LoVo (cell line): ENCODE measurements at regions not wholly inside any gene's neighbourhood (a gene's known extent, or its start where the extent isn't known, plus 50 kb on each side); places are given as distances from the start of the nearest gene placed in this dataset.
"Not testable (repeated sequence)": the region's sequence is repeated elsewhere in the genome, so short reads cannot be mapped to it uniquely, and the experiment has no call there.

Experiments used
- DNase-seq: peaks from one replicate; pipeline ENCODE4 v3.0.0-alpha.2; 2016; ENCODE audit warnings: low spot score

DNA sequence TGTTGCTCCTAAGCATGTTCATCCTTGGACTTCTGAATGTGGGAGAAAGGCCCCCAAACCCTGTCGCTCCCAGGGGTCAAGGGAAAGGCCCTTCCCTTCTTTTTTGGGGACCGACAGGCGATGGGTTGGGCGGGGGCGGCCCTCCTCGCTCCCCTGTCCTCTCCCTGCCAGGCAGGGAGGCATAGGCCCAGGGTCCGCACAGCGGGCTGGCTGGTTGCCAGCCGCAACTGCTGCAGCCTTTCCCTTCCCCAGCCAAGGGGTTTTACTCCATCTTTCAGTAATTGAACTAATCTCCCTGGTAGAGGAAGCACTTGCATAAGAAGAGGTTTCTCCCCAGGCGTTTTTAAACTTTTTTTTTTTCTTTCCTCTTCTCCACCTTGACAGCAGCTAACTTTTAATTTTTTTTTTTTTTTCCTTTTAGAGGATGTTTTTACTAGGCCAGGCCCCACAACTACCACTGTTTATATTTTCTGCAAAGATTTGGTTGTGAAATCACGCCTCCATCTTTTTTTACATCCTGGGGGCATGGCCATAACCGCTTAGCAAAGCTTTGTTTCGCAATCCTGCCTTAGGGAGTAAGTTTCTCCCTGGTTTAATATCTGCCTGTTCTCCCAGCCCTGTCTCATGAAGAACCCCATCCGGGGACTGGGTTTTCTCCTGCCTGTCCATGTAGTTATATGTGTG, 216.9 kb upstream of the ZNF608 start:
- peak; percentile 16 for DNase-seq

DNA sequence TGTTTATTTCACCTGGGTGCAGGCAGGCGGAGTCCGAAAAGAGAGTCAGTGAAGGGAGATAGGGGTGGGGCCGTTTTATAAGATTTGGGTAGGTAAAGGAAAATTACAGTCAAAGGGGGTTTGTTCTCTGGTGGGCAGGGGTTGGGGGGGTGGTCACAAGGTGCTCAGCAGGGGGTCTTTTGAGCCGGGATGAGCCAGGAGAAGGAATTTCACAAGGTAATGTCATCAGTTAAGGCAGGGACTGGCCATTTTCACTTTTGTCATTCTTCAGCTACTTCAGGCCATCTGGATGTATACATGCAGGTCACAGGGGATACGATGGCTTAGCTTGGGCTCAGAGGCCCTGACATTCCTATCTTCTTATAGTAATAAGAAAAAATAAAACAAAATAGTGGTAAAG, 220.3 kb upstream of the ZNF608 start:
- DNase-seq, result not testable (repeated sequence)

- DNase-seq, result not testable (repeated sequence)
Measured at GRCh38 chr5:124970381-124970780, 223.9 kb upstream of the ZNF608 start.

- DNase-seq, result no peak
Measured at GRCh38 chr5:124972703-124973102, 226.3 kb upstream of the ZNF608 start.

DNA sequence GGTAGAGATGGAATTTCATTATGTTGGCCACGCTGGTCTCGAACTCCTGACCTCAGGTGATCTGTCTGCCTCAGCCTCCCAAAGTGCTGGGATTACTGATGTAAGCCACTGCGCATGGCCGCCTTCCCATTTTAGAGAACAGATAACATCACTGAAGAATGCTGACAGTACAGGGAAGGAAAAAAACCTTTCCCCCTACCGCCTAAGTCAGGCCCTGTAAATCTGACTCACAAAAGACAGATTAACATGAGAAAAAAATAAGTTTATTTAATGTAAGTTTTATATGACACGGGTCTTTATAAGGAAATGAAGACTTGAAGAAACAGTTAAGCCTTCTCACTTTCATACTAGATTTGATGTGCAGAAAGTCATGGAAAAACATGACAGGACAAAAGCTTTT, 227.2 kb upstream of the ZNF608 start:
- DNase-seq, result no peak

DNA sequence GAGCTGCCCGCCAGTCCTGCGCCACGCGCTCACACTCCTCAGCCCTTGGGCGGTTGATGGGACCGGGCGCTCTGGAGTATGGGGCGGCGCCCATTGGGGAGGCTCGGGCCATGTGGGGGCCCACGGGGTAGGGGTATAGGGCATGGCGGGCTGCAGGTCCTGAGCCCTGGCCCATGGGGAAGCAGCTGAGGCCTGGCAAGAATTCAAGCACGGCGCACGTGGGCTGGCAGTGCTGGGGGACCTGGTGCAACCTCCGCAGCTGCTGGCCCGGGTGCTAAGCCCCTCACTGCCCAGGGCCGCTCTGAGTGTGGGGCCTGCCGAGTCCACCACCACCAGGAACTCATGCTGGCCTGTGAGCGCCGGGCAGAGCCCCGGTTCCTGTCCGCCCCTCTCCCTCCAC, 229.6 kb upstream of the ZNF608 start:
- DNase-seq, result no peak

- peak; percentile 29 for DNase-seq
Measured at GRCh38 chr5:124979251-124979650, 232.8 kb upstream of the ZNF608 start.

DNA sequence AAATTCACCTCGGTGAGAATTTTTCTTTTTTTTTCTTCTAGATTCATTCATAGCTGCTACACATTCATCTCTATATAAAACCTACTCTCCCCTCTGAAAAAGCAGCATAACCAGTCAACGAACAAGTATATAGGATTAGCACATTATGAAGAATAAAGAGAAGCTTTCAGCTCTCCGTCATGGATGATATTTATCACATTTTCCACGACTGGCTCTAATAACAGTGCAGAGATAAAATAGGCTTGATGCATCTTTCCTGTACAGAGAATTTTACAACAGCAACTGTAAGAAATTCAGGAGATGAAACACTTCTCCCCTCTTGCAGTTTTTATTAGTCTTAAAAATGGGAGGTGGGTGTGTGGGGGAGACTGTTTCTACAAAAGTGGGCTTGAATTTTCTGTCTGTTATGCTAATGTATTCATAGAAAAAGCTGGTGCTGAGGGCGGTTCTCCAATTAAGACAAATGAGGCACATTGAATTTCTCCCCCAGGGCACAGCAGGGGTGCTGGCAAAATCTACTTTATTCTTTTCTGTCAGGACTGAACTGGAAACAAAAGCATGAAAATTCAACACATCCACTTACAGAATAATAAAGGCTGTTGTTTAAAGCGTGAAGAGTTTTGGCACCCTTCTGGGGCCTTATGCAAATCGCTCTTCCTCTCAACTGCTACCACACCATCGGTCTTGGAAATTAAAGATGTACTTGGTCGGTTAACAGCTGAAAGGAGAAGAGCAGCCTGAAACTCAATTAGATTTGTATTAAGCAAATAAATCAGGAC, 233.9 kb upstream of the ZNF608 start:
- no peak for DNase-seq

GRCh38 chr5:124981901-124982300, 235.5 kb upstream of the ZNF608 start:
- peak; percentile 70 for DNase-seq

DNA sequence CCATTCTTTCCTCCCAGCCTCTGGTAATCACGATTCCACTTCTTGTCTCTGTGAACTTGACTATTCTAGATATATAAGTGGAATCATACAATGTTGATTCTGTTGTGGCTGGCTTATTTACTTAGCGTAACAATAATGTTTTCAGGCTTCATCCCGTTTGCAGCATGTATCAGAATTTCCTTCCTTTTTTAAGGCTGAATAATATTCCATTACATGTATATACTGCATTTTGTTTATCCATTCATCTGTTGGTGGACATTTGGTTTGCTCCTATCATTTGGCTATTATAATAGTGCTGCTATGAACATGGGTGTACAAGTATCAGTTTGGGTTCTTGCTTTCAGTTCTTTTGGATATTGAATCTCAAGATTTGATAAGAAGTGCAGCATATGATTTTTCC, 239.7 kb upstream of the ZNF608 start:
- no peak for DNase-seq

- no peak for DNase-seq
Measured at GRCh38 chr5:124986667-124987066, 240.2 kb upstream of the ZNF608 start.

DNA sequence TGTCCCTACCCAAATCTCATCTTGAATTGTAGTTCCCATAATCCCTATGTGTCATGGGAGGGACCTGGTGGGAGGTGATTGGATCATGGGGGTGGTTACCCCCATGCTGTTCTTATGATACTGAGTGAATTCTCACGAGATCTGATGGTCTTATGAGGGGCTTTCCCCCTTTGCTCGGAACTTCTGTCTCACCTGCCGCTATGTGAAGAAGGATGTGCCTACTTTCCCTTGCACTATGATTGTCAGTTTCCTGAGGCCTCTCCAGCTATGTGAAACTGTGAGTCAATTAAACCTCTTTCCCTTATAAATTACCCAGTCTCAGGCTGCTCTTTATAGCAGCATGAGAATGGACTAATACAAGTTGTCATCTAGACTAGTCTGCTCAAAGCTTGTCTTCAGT, 241.3 kb upstream of the ZNF608 start:
- not testable (repeated sequence) for DNase-seq

DNA sequence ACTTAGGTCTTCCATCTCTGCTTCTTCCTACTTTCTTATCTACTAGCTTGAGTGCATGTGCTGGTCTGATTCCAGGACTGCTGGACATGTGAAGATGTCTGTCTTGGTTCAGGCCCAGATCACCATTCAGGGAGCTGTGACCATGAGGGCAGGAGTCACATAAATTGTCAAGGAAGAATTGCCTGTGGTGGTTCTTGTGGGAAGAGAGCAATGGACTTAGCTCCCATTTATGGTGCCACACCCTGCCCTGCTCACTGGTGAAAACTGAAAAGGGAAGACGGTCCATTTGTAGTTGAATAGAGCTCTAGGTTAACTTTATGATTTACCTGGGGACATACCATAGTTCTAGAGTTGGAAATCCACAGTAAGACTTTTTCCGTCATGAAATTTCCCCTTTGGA, 244.3 kb upstream of the ZNF608 start:
- DNase-seq, result peak; percentile 75

DNA sequence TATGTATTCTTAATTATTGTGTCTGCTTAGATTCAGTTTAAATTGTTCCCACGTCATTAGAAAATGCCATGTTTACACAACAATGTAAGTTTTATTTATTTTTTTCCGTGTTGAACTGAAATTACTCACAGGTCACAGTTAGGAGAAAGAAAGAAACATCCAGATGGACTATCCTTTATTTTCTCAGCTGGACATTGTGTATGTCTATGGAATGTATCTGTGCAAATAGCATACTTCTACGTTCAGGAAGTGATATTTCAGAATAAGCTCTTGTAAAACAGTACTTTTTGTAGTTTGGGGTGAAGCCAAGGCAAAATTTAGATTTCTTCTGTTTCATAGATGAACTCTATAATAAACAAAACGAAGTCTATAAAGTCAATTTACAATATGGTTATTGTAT, 249.0 kb upstream of the ZNF608 start:
- peak; percentile 11 for DNase-seq

DNA sequence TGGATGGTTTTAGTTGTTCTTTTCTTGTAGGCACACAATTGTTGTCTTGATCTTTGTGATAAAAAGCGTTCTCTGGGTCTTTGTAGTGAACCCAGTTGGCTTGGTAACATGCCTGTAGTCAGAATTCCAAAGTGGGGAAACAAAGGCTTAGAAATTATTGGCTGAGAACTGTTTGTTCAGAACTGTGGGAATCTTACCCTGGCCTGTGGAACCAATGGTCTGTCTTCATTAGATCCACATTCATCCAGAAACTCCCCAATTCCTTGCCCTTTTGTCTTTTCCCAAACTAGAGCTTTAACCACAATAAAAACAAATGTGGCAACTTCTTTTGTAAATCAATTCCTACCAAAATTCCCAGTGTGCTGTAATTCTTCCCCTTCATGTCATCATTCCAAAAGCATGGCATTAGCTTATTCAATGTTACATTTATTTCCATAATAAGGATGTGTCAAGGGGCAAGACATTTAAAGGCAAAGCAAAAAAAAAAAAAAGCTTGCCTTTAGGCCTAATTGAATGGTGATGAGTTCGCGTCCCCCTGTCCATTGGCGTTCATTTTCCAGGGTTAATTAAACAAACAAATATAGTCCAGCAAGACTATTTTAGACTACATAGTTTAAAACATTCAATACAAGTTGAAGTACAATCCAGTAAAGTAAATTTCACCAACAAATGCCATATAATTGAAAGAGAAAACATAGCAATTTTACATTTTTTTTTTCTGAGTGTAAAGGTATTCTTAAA, 249.8 kb upstream of the ZNF608 start:
- DNase-seq, result no peak

DNA sequence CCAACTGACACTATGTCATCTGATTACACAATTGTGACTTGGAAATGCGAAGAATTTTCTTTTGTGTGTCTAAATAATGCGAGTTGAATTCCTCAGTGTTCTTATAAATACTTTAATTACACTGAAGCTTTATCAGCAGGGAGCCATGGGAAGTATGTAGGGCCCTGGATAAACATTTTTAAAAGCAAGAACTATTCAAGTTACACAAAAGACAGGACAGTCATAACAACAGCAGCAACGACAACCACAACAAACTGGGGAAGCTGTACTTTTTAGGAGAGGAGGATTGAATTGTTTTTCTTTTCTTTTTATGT, 250.3 kb upstream of the ZNF608 start:
- DNase-seq, result no peak

- no peak for DNase-seq
Measured at GRCh38 chr5:124997186-124997893, 250.9 kb upstream of the ZNF608 start.

- no peak for DNase-seq
Measured at GRCh38 chr5:124998520-124998919, 252.1 kb upstream of the ZNF608 start.

DNA sequence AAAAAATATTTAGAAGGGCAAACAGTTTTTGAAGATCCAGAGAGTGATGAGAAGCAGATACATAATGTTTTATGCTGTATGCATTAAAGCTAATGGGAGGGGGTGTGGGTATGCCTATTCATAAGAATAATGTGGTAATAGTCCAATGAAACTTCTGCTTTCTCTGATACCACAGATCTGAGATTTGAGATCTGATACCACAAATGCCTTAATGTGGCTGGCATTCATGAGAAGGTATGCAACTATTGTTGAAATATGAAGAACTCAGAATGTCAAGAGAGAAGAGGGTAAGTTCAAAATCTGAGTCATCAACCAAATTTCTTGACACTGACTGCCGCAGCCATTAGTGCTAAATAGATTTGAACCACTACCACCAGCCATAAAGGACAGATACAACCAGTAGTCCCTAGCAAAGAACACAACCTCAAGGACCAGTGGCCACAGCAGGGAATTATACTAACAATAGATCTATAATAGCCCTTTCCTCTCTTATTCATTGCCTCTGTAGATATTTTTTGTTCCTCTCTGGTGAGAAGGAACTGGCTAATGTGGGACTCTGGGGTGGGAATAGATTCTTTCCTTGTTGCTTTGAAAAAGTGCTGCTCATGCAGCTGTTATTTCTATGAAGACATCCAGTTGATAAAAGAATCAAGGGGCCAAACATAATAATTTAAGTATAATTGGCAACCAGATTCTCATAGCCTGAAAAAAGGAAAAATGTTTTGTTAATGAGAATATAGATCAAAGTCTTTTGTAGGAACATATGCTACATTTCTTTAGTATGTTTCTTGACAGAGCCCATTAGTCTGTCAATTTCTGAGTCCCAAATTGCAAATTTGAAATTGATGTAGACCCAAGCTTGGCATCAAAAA, 256.5 kb upstream of the ZNF608 start:
- DNase-seq, result no peak

DNA sequence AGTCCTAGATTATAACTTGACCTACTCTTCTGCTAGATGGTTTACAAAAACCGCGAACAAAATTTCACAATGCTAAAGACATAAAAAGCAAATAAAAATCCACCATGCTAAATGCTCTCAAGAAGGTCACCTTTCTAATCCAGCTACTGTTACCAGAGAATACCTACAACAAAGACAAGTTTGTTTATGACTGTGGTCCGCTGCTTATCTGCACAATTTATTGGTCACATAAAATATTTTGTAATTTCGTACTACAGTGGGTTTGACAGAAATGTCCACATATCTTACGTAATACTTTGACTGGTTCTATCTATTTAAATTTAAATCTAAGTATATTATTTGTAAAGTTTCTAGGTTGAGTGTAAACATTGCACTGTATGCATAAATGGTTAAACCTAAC, 257.6 kb upstream of the ZNF608 start:
- no peak for DNase-seq

DNA sequence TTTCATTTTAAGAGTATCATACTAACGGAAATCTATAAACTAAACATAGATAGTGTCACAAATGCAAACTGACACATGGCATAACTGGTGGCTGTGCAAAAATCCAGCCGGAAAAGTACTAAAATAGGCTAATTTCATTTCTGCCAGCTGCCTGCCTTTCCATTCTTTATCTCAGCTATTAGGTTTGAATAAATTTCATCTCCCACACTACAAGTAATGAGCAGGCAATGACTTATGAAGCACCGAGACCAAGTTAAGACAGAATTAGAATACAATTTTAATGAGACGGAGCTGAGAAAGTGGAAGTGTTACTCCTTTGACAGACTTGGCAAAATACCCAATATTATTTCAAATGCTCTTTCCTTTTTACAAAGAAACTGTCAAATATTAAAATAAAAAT, 258.8 kb upstream of the ZNF608 start:
- DNase-seq, result no peak
